ENCODE measurements at regions not wholly inside any gene's neighbourhood (a gene's known extent, or its start where the extent isn't known, plus 50 kb on each side); places are given as distances from the start of the nearest gene placed in this dataset.

DNA sequence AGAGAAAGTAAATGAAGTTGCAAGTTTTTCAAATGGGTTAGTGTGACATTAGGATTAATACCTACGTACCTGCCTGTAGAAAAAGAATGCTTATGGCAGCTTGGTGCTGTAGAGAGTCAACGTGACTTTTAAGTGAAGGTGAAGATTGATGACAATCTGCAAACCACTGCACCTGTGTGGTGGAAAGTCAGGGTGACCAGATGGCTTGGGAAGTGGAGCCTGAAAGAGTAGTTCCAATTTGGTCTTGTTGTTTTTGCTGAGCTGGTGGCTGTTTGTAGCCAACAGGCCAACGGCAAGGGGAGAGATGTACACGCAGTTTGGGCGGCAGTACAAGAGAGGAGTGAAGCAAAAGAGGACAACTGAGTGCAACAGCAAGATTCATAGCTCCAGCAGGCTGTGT, 78.1 kb upstream of the JAK1 start:
- no peaks in the 10 kb centered on the region for H3K36me3 ChIP-seq (ENCODE audit: control insufficient read depth in 2 of 3, insufficient read depth in 3 of 3, low read length in 3 of 3)
- H3K27me3 ChIP-seq (ENCODE audit: control insufficient read depth, insufficient read depth, low read length), result no peaks in the 10 kb centered on the region
- no peaks in the 10 kb centered on the region for H3K4me1 ChIP-seq (ENCODE audit: control insufficient read depth in 2 of 3, insufficient read depth in 2 of 3, low read depth in 1 of 3, low read length in 3 of 3)
- intact Hi-C loops (cut with DNase I), result no loop called here
- no peaks in the 10 kb centered on the region for H3K9me3 ChIP-seq (ENCODE audit: control insufficient read depth in 2 of 3, insufficient read depth in 1 of 3, low read length in 3 of 3)
- DNase-seq, result no peak
- H3K4me3 ChIP-seq (ENCODE audit: low read length in 3 of 3), result no peak overlapping the region
- TF ChIP-seq, protein P1, sequence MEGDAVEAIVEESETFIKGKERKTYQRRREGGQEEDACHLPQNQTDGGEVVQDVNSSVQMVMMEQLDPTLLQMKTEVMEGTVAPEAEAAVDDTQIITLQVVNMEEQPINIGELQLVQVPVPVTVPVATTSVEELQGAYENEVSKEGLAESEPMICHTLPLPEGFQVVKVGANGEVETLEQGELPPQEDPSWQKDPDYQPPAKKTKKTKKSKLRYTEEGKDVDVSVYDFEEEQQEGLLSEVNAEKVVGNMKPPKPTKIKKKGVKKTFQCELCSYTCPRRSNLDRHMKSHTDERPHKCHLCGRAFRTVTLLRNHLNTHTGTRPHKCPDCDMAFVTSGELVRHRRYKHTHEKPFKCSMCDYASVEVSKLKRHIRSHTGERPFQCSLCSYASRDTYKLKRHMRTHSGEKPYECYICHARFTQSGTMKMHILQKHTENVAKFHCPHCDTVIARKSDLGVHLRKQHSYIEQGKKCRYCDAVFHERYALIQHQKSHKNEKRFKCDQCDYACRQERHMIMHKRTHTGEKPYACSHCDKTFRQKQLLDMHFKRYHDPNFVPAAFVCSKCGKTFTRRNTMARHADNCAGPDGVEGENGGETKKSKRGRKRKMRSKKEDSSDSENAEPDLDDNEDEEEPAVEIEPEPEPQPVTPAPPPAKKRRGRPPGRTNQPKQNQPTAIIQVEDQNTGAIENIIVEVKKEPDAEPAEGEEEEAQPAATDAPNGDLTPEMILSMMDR (IDR thresholded peaks at IDR 0.05; ENCODE audit: borderline replicate concordance, extremely low read depth, insufficient read depth), result no peak
- FAIRE-seq, result no peak
- no peak overlapping the region for H3K9ac ChIP-seq (ENCODE audit: low read length in 3 of 3)
- no peak overlapping the region for H3K27ac ChIP-seq (ENCODE audit: low read depth in 2 of 2, low read length in 2 of 2)

DNA sequence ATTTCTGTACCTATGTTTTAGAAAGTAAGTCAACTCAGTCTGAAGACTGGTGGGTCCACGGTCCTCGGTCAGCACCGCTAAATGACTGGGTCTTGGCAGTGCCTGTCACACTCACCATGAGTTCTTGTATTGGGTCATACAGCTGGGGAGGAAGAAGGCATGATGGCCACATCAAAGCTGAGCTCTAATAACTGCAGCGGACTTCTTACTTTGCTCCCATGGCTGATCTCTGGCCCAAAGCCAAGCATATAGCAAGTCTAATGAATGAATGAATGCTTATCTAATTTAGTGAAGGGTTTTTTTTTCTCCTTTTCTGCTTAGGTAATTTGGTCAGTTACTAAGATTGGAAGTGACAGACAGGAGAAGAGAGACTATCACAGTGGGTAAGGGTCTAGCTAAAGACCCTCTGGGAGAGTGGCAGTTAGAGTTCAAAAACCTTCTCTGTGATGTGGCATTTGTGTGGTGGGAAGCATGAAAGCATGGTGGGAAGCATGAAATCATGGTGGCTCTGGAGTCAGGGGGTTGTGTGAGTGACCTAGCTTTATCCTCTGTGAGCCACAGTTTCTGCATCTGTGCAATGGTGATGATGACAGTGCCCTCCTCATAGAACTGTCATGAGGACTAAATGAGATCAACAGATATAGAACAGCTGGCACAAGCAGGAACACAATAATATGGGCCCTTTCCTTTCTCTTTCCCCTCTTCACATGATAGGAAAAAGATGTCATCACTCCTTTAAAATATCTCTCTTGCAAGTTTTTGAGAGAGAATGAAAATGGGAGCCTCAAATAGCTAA, 78.9 kb upstream of the JAK1 start:
- no peak overlapping the region for H3K9ac ChIP-seq (ENCODE audit: low read length in 3 of 3)
- intact Hi-C loops (cut with DNase I), result no loop called here
- H3K9me3 ChIP-seq (ENCODE audit: control insufficient read depth in 2 of 3, insufficient read depth in 1 of 3, low read length in 3 of 3), result no peaks in the 10 kb centered on the region
- H3K4me1 ChIP-seq (ENCODE audit: control insufficient read depth in 2 of 3, insufficient read depth in 2 of 3, low read depth in 1 of 3, low read length in 3 of 3), result no peaks in the 10 kb centered on the region
- no peaks in the 10 kb centered on the region for H3K36me3 ChIP-seq (ENCODE audit: control insufficient read depth in 2 of 3, insufficient read depth in 3 of 3, low read length in 3 of 3)
- FAIRE-seq, result no peak
- H3K27ac ChIP-seq (ENCODE audit: low read depth in 2 of 2, low read length in 2 of 2), result no peak overlapping the region
- peak in 1 of 5 donors; percentile 10 for DNase-seq
- no peak overlapping the region for H3K4me3 ChIP-seq (ENCODE audit: low read length in 3 of 3)
- H3K27me3 ChIP-seq (ENCODE audit: control insufficient read depth, insufficient read depth, low read length), result no peaks in the 10 kb centered on the region
- TF ChIP-seq, protein P1 (IDR thresholded peaks at IDR 0.05; ENCODE audit: borderline replicate concordance, extremely low read depth, insufficient read depth), result no peak

- H3K27ac ChIP-seq (ENCODE audit: low read depth in 2 of 2, low read length in 2 of 2), result no peak overlapping the region
- H3K4me3 ChIP-seq (ENCODE audit: low read length in 3 of 3), result no peak overlapping the region
- no peak overlapping the region for H3K9ac ChIP-seq (ENCODE audit: low read length in 3 of 3)
- H3K9me3 ChIP-seq (ENCODE audit: control insufficient read depth in 2 of 3, insufficient read depth in 1 of 3, low read length in 3 of 3), result no peaks in the 10 kb centered on the region
- H3K4me1 ChIP-seq (ENCODE audit: control insufficient read depth in 2 of 3, insufficient read depth in 2 of 3, low read depth in 1 of 3, low read length in 3 of 3), result no peaks in the 10 kb centered on the region
- peaks cover 0 to 3% (median 0%) of the 10 kb centered on the region in 3 donors for H3K36me3 ChIP-seq (ENCODE audit: control insufficient read depth in 2 of 3, insufficient read depth in 3 of 3, low read length in 3 of 3)
- no peaks in the 10 kb centered on the region for H3K27me3 ChIP-seq (ENCODE audit: control insufficient read depth, insufficient read depth, low read length)
- TF ChIP-seq, protein P1 (IDR thresholded peaks at IDR 0.05; ENCODE audit: borderline replicate concordance, extremely low read depth, insufficient read depth), result no peak
- DNase-seq (peak in 1 of 5 donors; percentile 13), FAIRE-seq (no peak)
- intact Hi-C loops (cut with DNase I), result no loop called here
Observed at GRCh38 chr1:65048335-65048734, 82.0 kb upstream of the JAK1 start.
